ENCODE measurements at regions not wholly inside any gene's neighbourhood (a gene's known extent, or its start where the extent isn't known, plus 50 kb on each side); places are given as distances from the start of the nearest gene placed in this dataset.
"Not testable (repeated sequence)": the region's sequence is repeated elsewhere in the genome, so short reads cannot be mapped to it uniquely, and the experiment has no call there.

DNA sequence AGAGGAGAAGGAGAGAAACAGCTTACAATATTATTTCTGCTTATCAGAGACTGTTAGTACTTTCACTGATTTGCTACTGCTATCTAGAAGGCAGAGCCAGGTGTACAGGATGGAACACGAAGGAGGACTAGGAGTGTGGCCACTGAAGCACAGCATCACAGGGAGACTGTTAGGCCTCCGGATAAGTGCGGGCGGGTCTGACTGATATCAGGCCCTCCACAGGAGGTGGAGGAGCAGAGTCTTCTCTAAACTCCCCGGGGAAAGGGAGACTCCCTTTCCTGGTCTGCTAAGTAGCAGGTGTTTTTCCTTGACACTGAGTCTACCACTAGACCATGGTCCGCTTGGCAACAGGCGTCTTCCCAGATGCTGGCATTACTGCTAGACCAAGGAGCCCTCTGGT, 1065.2 kb downstream of the TMEM121 start:
- Mint-ChIP-seq H3K4me1 (peaks cover 14% of the 10 kb centered on the region), H3K27me3 (peaks cover 11% of the 10 kb centered on the region)
- not testable (repeated sequence) for H3K27ac Mint-ChIP-seq, H3K36me3 Mint-ChIP-seq, H3K9me3 Mint-ChIP-seq, H3K4me3 Mint-ChIP-seq

DNA sequence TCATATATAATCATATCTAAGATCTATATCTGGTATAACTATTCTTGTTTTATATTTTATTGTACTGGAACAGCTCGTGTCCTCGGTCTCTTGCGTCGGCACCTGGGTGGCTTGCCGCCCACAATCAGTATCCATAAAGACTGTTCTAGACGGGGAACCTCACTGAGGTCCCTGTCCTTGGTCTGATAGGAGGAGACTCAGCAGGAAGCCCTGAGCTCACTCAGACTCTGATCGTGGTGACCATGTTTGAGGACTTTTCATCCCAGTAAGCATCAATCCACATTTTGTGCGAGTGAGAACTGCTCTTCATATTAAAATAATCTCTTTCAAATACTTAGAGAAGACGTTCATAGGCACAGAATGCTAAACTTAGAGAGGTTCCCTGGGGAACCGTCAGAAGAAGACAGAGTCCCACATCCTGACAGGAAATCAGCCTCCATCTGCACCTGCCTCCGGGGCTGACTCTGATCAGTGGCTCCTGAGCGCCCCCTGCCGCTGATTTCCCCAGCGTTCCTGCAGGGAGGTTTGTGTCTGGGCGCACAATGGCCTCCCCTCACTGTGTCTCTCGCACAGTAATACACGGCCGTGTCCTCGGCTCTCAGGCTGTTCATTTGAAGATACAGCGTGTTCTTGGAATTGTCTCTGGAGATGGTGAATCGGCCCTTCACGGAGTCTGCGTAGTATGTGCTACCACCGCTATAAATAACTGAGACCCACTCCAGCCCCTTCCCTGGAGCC, 1065.9 kb downstream of the TMEM121 start:
- H3K9me3 Mint-ChIP-seq, H3K36me3 Mint-ChIP-seq, H3K4me3 Mint-ChIP-seq, H3K27me3 Mint-ChIP-seq, H3K27ac Mint-ChIP-seq: not testable (repeated sequence)
- peaks cover 11% of the 10 kb centered on the region for H3K4me1 Mint-ChIP-seq

DNA sequence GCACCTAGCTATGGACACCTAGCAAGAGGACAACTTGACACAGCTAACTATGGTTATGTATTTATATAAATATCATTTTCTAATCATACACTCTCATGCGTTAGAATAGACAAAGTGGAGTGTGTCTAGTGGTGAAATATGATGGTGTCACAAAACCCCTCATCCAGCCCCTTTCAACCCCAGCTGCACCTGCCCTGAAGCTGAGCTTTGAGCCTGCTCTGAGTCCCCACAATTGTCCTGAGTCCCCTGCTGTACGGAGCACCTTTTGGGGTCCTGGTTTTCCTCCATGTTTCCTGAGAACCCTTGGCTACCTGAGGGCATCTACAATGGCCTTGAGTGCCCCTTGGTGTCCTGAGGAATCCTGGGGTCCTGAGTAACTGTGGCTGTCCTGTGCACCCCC, 1072.8 kb downstream of the TMEM121 start:
- Mint-ChIP-seq H3K27ac (no peak overlapping the region), H3K4me1 (no peaks in the 10 kb centered on the region), H3K36me3 (no peaks in the 10 kb centered on the region), H3K9me3 (no peaks in the 10 kb centered on the region), H3K27me3 (peaks cover 31% of the 10 kb centered on the region), H3K4me3 (no peak overlapping the region)

DNA sequence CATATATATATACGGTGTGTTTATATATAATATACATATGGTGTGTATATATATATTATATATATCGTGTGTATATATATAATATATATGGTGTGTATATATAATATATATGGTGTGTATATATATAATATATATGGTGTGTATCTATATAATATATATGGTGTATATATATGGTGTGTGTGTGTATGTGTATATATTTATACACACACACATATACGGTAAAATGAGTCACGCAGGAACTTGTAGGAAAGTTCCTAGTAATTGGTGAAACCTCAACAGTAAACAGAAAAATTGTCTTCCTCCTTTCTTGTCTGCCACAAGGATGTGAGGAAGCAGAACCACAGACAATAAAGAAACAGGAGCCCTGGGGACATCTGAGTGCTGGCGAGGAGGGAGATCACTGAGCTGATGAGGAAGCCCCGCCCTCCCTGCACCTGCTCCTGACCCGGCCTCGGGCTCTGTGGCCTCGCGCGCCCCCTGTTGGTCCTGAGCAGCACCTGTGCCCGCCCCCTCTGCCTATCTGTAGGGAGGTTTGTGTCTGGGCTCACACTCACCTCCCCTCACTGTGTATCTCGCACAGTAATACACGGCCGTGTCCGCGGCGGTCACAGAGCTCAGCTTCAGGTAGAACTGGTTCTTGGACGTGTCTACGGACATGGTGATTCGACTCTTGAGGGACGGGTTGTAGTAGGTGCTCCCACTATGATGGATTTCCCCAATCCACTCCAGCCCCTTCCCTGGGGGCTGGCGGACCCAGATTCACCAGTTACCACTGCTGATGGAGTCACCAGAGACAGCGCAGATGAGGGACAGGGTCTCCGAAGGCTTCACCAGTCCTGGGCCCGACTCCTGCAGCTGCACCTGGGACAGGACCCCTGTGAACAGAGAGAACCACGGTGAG, 1079.4 kb downstream of the TMEM121 start:
- H3K9me3 Mint-ChIP-seq = no peaks in the 10 kb centered on the region
- no peaks in the 10 kb centered on the region for H3K36me3 Mint-ChIP-seq
- peaks cover 20% of the 10 kb centered on the region for H3K27me3 Mint-ChIP-seq
- no peaks in the 10 kb centered on the region for H3K4me1 Mint-ChIP-seq
- H3K27ac Mint-ChIP-seq = no peak overlapping the region
- no peak overlapping the region for H3K4me3 Mint-ChIP-seq

DNA sequence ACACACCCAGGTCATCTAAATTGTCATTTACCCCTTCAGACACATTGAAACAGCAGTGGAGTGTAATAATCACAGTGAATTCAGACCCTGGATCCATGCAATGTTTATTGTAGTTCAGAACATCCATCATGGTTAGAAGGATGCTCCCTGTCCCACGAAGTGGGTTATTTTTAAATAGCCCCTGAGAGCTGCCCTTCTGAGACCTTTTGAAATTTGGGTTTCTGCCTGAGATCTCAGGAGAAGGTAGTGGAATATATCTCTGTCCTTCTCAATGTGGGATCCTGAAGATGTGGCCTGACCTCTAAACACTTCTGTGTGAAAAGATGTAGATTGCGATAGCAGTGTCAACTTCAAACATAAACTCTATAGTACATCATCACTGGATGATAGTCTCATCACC, 1080.6 kb downstream of the TMEM121 start:
- H3K9me3 Mint-ChIP-seq = no peaks in the 10 kb centered on the region
- no peaks in the 10 kb centered on the region for H3K4me1 Mint-ChIP-seq
- no peak overlapping the region for H3K27ac Mint-ChIP-seq
- H3K4me3 Mint-ChIP-seq = no peak overlapping the region
- no peaks in the 10 kb centered on the region for H3K36me3 Mint-ChIP-seq
- H3K27me3 Mint-ChIP-seq = peaks cover 12% of the 10 kb centered on the region

DNA sequence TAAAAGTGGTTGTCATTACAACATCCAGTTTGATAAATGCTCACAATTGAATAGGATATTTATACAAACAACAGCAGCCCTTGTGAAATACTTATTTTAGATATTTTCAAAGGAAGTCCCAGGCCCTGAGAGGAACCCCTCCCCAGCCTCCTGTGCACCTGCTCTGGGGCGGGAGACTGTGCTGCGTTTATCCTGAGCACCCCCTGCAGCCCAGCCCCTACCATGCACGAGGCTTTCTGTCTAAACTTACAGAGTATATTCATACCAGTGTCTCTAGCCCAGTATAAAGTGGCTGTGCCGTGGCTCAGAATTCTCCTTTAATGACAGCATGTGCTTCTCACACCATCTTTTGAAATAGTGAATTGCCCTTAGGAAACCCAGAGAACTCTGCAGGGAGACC, 1084.3 kb downstream of the TMEM121 start:
- Mint-ChIP-seq H3K4me3 (no peak overlapping the region), H3K9me3 (no peaks in the 10 kb centered on the region)

GRCh38 chr14:106613256-106613655, 1086.9 kb downstream of the TMEM121 start:
- Mint-ChIP-seq H3K4me1 (no peaks in the 10 kb centered on the region), H3K27me3 (peaks cover 3% of the 10 kb centered on the region), H3K36me3 (no peaks in the 10 kb centered on the region), H3K9me3 (no peaks in the 10 kb centered on the region), H3K27ac (no peak overlapping the region), H3K4me3 (no peak overlapping the region)

More for the DNA sequence above, 1084.3 kb downstream of the TMEM121 start:
- Mint-ChIP-seq H3K27me3 (peaks cover 5% of the 10 kb centered on the region), H3K36me3 (no peaks in the 10 kb centered on the region), H3K4me1 (no peaks in the 10 kb centered on the region), H3K27ac (no peak overlapping the region)

DNA sequence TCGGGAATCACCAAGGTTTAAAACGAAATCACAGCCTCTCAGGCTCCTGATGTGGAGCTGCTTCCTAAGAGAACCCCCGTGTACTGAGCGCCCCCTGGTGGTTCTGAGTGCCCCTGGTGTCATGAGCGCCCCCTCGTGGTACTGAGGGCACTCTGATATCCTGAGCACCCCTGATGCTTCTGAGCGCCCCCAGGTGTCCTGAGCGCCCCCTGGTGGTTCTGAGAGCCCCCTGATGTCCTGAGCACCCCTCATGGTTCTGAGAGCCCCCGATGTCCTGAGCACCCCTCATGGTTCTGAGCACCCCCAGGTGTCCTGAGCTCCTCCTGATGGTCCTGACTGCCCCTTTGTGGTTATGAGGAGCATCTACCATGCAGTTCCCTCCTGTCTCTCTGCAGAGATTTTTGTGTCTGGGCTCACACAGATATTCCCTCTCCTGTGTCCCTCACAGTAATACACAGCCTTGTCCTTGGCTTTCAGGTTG, 1092.1 kb downstream of the TMEM121 start:
- not testable (repeated sequence) for H3K27ac Mint-ChIP-seq, H3K4me3 Mint-ChIP-seq
- peaks cover 14% of the 10 kb centered on the region for H3K4me1 Mint-ChIP-seq

GRCh38 chr14:106619606-106620005, 1093.2 kb downstream of the TMEM121 start:
- no peaks in the 10 kb centered on the region for H3K9me3 Mint-ChIP-seq
- no peaks in the 10 kb centered on the region for H3K36me3 Mint-ChIP-seq
- H3K4me3 Mint-ChIP-seq = no peak overlapping the region
- H3K27me3 Mint-ChIP-seq = peaks cover 22% of the 10 kb centered on the region
- peaks cover 14% of the 10 kb centered on the region for H3K4me1 Mint-ChIP-seq
- H3K27ac Mint-ChIP-seq = peak overlapping the region; percentile 38

More for the DNA sequence above, 1092.1 kb downstream of the TMEM121 start:
- not testable (repeated sequence) for H3K36me3 Mint-ChIP-seq, H3K9me3 Mint-ChIP-seq
- peaks cover 20% of the 10 kb centered on the region for H3K27me3 Mint-ChIP-seq

DNA sequence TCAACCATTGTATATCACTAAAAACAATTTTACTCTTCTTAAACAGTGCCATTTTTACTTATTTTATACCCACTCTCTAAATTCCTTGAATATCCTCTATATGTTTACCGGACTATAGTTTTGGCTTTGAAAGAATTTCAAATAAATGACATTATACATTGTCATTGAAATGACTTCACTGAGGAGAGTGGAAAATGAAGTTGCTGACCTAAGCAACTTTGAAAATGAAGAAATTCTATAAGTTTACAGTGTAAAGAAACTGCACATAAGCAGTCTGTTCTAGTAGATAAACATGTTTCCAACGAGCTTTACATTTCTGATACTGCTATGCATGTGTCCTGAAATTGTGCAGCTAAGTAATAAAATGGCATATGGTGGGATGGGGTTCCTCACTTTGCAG, 1094.0 kb downstream of the TMEM121 start:
- Mint-ChIP-seq H3K4me1 (peaks cover 14% of the 10 kb centered on the region), H3K27ac (no peak overlapping the region), H3K4me3 (no peak overlapping the region), H3K9me3 (no peaks in the 10 kb centered on the region), H3K36me3 (no peaks in the 10 kb centered on the region), H3K27me3 (peaks cover 20% of the 10 kb centered on the region)

- H3K27ac Mint-ChIP-seq = no peak overlapping the region
- H3K4me3 Mint-ChIP-seq = no peak overlapping the region
- no peaks in the 10 kb centered on the region for H3K36me3 Mint-ChIP-seq
- H3K27me3 Mint-ChIP-seq = peaks cover 23% of the 10 kb centered on the region
- no peaks in the 10 kb centered on the region for H3K9me3 Mint-ChIP-seq
- peaks cover 14% of the 10 kb centered on the region for H3K4me1 Mint-ChIP-seq
These were observed 1095.9 kb downstream of the TMEM121 start for GRCh38 chr14:106622200-106622745.

GRCh38 chr14:106625186-106625585, 1098.8 kb downstream of the TMEM121 start:
- Mint-ChIP-seq H3K27ac (no peak overlapping the region), H3K27me3 (peaks cover 19% of the 10 kb centered on the region), H3K4me1 (peaks cover 14% of the 10 kb centered on the region), H3K4me3 (no peak overlapping the region), H3K36me3 (no peaks in the 10 kb centered on the region), H3K9me3 (no peaks in the 10 kb centered on the region)

- Mint-ChIP-seq H3K4me1 (peaks cover 11% of the 10 kb centered on the region), H3K27me3 (peaks cover 18% of the 10 kb centered on the region)
- not testable (repeated sequence) for H3K27ac Mint-ChIP-seq, H3K9me3 Mint-ChIP-seq, H3K36me3 Mint-ChIP-seq, H3K4me3 Mint-ChIP-seq
These were observed 1100.1 kb downstream of the TMEM121 start for GRCh38 chr14:106626469-106626868.

DNA sequence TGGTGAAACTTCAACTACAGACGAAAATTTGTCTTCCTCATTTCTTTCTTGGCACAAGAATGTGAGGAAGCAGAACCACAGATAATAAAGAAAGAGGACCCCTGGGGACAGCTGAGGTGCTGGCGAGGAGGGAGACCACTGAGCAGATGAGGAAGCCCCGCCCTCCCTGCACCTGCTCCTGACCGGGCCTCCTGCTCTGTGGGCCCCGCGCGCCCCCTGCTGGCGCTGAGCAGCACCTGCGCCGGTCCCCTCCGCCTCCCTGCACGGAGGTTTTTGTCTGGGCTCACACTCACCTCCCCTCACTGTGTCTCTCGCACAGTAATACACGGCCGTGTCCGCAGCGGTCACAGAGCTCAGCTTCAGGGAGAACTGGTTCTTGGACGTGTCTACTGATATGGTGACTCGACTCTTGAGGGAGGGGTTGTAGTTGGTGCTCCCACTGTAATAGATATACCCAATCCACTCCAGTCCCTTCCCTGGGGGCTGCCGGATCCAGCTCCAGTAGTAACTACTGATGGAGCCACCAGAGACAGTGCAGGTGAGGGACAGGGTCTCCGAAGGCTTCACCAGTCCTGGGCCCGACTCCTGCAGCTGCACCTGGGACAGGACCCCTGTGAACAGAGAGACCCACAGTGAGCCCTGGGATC, 1100.7 kb downstream of the TMEM121 start:
- H3K4me3 Mint-ChIP-seq, H3K27ac Mint-ChIP-seq, H3K36me3 Mint-ChIP-seq, H3K4me1 Mint-ChIP-seq, H3K9me3 Mint-ChIP-seq: not testable (repeated sequence)
- H3K27me3 Mint-ChIP-seq = peaks cover 14% of the 10 kb centered on the region

- Mint-ChIP-seq H3K4me1 (no peaks in the 10 kb centered on the region), H3K4me3 (no peak overlapping the region), H3K36me3 (no peaks in the 10 kb centered on the region), H3K9me3 (no peaks in the 10 kb centered on the region), H3K27ac (no peak overlapping the region), H3K27me3 (peaks cover 3% of the 10 kb centered on the region)
These were observed 1105.5 kb downstream of the TMEM121 start for GRCh38 chr14:106631879-106632278.

Measured in activated naive CD4-positive, alpha-beta T cell treated with anti-CD3 and anti-CD28 coated beads, Interleukin-2, amount 50 U/mL, for 24 hours (primary cell).